ENCODE measurements at regions not wholly inside any gene's neighbourhood (a gene's known extent, or its start where the extent isn't known, plus 50 kb on each side); places are given as distances from the start of the nearest gene placed in this dataset.

- Histone ChIP-seq H3K4me3 (replicated peaks in 1 of 3; ENCODE audit: insufficient read depth in 1 of 3, low read depth in 2 of 3, low read length in 3 of 3) (no peak overlapping the region), H2AFZ (ENCODE audit: low read length) (no peak overlapping the region), H4K20me1 (ENCODE audit: insufficient read depth, low read length) (no peaks in the 10 kb centered on the region), H3K36me3 (replicated peaks in 1 of 2; ENCODE audit: control insufficient read depth in 1 of 2, insufficient read depth in 2 of 2, low read length in 2 of 2) (no peaks in the 10 kb centered on the region), H3K4me1 (ENCODE audit: insufficient read depth, low read length) (no peaks in the 10 kb centered on the region), H3K27me3 (ENCODE audit: control insufficient read depth in 1 of 2, insufficient read depth in 2 of 2, low read length in 2 of 2) (no peaks in the 10 kb centered on the region), H3K79me2 (ENCODE audit: insufficient read depth, low read length) (no peaks in the 10 kb centered on the region), H3K9me3 (ENCODE audit: low read length) (no peaks in the 10 kb centered on the region), H3K27ac (ENCODE audit: extremely low read length, insufficient read depth, low read length) (no peak overlapping the region), H3K4me2 (ENCODE audit: low read depth, low read length) (no peak overlapping the region), H3K9ac (ENCODE audit: insufficient read depth, low read depth, low read length) (no peak overlapping the region)
- CTCF ChIA-PET (ENCODE audit: low intra/inter-chr PET ratio, low total read pairs) = no interaction called here
- DNase-seq (ENCODE audit: low spot score) (no peak), FAIRE-seq (no peak), ATAC-seq (no peak)
- in situ Hi-C loops (cut with HindIII; ENCODE audit: extremely low pct_ligation_motif_present, low pct_unique_long_range_greater_than_20kb) (no loop called here), intact Hi-C loops (cut with micrococcal nuclease; ENCODE audit: unreplicated experiment) (no loop called here)
- WGBS (ENCODE audit: low lambda C conversion rate) = no CpG with 5 or more reads among the region's 2 CpGs
- no TSS peak for BruUV-seq (replicated peaks)
- POLR2A ChIA-PET = no interaction called here
- TF ChIP-seq MED1 (CRISPR knock-in tag; IDR thresholded peaks at IDR 0.05) (no peak), ZNF543 (CRISPR knock-in tag; IDR thresholded peaks at IDR 0.05) (no peak), GPBP1L1 (CRISPR knock-in tag; IDR thresholded peaks at IDR 0.05) (no peak), YEATS4 (CRISPR knock-in tag; IDR thresholded peaks at IDR 0.05; ENCODE audit: borderline replicate concordance) (no peak), MEIS2 (CRISPR knock-in tag; IDR thresholded peaks at IDR 0.05) (no peak), PAF1 (CRISPR knock-in tag; IDR thresholded peaks at IDR 0.05) (no peak), ZNF280D (CRISPR knock-in tag; IDR thresholded peaks at IDR 0.05) (no peak), ZNF362 (CRISPR knock-in tag; IDR thresholded peaks at IDR 0.05; ENCODE audit: borderline replicate concordance) (no peak), SRSF1 (optimal IDR thresholded peaks at IDR 0.05; ENCODE audit: low read depth, low read length) (no peak), ZNF570 (CRISPR knock-in tag; IDR thresholded peaks at IDR 0.05; ENCODE audit: borderline replicate concordance) (no peak)
- TF ChIP-seq, protein P1, sequence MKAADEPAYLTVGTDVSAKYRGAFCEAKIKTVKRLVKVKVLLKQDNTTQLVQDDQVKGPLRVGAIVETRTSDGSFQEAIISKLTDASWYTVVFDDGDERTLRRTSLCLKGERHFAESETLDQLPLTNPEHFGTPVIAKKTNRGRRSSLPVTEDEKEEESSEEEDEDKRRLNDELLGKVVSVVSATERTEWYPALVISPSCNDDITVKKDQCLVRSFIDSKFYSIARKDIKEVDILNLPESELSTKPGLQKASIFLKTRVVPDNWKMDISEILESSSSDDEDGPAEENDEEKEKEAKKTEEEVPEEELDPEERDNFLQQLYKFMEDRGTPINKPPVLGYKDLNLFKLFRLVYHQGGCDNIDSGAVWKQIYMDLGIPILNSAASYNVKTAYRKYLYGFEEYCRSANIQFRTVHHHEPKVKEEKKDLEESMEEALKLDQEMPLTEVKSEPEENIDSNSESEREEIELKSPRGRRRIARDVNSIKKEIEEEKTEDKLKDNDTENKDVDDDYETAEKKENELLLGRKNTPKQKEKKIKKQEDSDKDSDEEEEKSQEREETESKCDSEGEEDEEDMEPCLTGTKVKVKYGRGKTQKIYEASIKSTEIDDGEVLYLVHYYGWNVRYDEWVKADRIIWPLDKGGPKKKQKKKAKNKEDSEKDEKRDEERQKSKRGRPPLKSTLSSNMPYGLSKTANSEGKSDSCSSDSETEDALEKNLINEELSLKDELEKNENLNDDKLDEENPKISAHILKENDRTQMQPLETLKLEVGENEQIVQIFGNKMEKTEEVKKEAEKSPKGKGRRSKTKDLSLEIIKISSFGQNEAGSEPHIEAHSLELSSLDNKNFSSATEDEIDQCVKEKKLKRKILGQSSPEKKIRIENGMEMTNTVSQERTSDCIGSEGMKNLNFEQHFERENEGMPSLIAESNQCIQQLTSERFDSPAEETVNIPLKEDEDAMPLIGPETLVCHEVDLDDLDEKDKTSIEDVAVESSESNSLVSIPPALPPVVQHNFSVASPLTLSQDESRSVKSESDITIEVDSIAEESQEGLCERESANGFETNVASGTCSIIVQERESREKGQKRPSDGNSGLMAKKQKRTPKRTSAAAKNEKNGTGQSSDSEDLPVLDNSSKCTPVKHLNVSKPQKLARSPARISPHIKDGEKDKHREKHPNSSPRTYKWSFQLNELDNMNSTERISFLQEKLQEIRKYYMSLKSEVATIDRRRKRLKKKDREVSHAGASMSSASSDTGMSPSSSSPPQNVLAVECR (CRISPR knock-in tag; IDR thresholded peaks at IDR 0.05; ENCODE audit: borderline replicate concordance) = no peak
- TF ChIP-seq, protein P2, sequence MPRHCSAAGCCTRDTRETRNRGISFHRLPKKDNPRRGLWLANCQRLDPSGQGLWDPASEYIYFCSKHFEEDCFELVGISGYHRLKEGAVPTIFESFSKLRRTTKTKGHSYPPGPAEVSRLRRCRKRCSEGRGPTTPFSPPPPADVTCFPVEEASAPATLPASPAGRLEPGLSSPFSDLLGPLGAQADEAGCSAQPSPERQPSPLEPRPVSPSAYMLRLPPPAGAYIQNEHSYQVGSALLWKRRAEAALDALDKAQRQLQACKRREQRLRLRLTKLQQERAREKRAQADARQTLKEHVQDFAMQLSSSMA (CRISPR knock-in tag; IDR thresholded peaks at IDR 0.05) = no peak
- TF ChIP-seq, protein P3, sequence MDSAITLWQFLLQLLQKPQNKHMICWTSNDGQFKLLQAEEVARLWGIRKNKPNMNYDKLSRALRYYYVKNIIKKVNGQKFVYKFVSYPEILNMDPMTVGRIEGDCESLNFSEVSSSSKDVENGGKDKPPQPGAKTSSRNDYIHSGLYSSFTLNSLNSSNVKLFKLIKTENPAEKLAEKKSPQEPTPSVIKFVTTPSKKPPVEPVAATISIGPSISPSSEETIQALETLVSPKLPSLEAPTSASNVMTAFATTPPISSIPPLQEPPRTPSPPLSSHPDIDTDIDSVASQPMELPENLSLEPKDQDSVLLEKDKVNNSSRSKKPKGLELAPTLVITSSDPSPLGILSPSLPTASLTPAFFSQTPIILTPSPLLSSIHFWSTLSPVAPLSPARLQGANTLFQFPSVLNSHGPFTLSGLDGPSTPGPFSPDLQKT (CRISPR knock-in tag; IDR thresholded peaks at IDR 0.05; ENCODE audit: borderline replicate concordance) = no peak
Observed at GRCh38 chrX:3230496-3230895, 116.0 kb downstream of the MXRA5 start.
